LNCAP (cell line): ENCODE measurements at regions not wholly inside any gene's neighbourhood (a gene's known extent, or its start where the extent isn't known, plus 50 kb on each side); places are given as distances from the start of the nearest gene placed in this dataset.

Experiments
- TF ChIP-seq, protein P1 (sequence below): fragments of 450-650 bp; IDR thresholded peaks from 2 replicates; pipeline ENCODE4 v1.5.1; 2017; ENCODE audit warnings: mild to moderate bottlenecking

- TF ChIP-seq, protein P1, sequence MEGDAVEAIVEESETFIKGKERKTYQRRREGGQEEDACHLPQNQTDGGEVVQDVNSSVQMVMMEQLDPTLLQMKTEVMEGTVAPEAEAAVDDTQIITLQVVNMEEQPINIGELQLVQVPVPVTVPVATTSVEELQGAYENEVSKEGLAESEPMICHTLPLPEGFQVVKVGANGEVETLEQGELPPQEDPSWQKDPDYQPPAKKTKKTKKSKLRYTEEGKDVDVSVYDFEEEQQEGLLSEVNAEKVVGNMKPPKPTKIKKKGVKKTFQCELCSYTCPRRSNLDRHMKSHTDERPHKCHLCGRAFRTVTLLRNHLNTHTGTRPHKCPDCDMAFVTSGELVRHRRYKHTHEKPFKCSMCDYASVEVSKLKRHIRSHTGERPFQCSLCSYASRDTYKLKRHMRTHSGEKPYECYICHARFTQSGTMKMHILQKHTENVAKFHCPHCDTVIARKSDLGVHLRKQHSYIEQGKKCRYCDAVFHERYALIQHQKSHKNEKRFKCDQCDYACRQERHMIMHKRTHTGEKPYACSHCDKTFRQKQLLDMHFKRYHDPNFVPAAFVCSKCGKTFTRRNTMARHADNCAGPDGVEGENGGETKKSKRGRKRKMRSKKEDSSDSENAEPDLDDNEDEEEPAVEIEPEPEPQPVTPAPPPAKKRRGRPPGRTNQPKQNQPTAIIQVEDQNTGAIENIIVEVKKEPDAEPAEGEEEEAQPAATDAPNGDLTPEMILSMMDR = no peak
These were observed 61.4 kb upstream of the GREB1L start for GRCh38 chr18:21180588-21180987.

DNA sequence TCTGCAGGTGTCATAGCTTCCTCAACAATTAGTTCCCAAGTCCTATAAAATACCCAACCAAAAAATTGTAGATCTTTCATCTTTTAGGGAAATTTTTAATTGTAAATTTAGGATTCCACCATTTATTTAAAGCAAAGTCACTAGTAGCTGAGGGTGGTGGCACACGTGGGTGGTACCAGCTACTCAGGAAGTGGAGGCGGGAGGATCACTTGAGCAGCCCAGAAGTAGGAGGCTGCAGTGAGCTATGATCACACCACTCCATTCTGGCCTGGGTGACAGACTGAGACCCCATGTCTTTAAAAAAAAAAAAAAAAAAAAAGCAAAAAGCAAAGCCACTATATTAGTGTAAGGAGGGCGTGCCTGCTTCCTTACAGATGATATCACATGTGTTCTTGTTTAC is 60.3 kb upstream of the GREB1L start:
- TF ChIP-seq, protein P1 = no peak

GRCh38 chr18:21183670-21184069 is 58.4 kb upstream of the GREB1L start:
- TF ChIP-seq, protein P1 = no peak

DNA sequence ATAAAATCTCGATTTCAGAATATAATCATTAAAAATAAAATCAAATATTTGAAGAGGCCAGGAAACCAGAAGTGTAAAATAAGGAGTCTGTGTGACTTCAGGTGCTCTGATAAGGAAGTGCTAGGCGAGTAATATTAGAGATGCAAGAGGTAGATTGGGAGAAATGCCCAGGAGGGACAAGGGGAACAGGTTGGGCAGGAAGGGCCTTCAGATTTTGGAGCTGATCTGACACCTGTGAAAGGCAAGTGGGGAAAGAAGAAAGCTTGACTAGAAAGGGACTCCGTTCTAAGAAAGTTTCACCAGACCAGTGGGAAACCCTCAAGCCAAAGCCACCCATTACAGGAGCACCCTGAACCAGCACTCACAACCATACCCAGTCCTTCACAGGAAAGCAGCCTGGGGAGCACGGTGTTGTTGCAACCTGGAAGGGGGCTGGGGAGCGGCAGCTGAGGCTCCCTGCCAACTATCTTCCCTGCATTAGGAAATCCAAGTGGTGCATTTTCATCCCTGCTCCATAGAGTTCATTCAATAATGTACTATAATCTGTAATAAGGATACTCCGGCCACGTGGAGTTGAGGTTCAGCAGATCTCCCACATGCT is 57.5 kb upstream of the GREB1L start:
- TF ChIP-seq, protein P1 = no peak

DNA sequence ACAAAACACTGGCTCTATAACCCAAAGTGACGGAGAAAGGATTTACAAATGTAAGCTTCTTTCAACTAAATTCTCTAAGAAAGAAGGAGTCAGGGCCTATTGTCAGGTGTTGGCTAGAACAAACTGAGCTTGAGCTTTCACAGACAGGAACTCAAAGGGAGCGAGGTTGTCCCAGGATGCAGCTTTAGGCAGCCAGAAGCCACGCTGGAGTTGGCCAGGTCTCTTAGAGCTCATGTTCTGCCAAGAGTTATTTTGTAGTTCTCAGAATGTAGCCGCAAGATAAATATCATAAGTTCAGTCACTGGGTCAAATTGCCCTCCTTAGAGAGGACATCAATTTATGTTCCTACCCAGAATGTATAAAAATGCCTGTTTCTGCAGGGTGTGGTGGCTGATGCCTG is 54.1 kb upstream of the GREB1L start:
- TF ChIP-seq, protein P1 = no peak

- TF ChIP-seq, protein P1 = peak; percentile 78
These were observed 50.3 kb upstream of the GREB1L start for GRCh38 chr18:21191596-21192307.
